ENCODE measurements at regions not wholly inside any gene's neighbourhood (a gene's known extent, or its start where the extent isn't known, plus 50 kb on each side); places are given as distances from the start of the nearest gene placed in this dataset.

GRCh38 chr4:183773790-183774189 is 114.7 kb downstream of the TRAPPC11 start:
- TF ChIP-seq, protein P1, sequence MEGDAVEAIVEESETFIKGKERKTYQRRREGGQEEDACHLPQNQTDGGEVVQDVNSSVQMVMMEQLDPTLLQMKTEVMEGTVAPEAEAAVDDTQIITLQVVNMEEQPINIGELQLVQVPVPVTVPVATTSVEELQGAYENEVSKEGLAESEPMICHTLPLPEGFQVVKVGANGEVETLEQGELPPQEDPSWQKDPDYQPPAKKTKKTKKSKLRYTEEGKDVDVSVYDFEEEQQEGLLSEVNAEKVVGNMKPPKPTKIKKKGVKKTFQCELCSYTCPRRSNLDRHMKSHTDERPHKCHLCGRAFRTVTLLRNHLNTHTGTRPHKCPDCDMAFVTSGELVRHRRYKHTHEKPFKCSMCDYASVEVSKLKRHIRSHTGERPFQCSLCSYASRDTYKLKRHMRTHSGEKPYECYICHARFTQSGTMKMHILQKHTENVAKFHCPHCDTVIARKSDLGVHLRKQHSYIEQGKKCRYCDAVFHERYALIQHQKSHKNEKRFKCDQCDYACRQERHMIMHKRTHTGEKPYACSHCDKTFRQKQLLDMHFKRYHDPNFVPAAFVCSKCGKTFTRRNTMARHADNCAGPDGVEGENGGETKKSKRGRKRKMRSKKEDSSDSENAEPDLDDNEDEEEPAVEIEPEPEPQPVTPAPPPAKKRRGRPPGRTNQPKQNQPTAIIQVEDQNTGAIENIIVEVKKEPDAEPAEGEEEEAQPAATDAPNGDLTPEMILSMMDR (conservative IDR thresholded peaks at IDR 0.05; ENCODE audit: low read depth, low read length) = no peak
- no peak for TF ChIP-seq EZH2phosphoT487 (IDR thresholded peaks at IDR 0.05; ENCODE audit: borderline replicate concordance, low read length)
